DMS114 treated with DMSO at 0.1 percent for 48 hours (cell line): ENCODE measurements at regions not wholly inside any gene's neighbourhood (a gene's known extent, or its start where the extent isn't known, plus 50 kb on each side); places are given as distances from the start of the nearest gene placed in this dataset.
"Not testable (repeated sequence)": the region's sequence is repeated elsewhere in the genome, so short reads cannot be mapped to it uniquely, and the experiment has no call there.

ENCODE experiments used
- DNase-seq: peaks from one replicate; lab custom pipeline; 2025; ENCODE audit not compliant: unreplicated experiment; lab: John Stamatoyannopoulos, UW

GRCh38 chr9:740221-740620 is 101.3 kb upstream of the DMRT1 start:
- no peak for DNase-seq

GRCh38 chr9:742104-742503 is 99.4 kb upstream of the DMRT1 start:
- no peak for DNase-seq

GRCh38 chr9:742914-743589 is 98.4 kb upstream of the DMRT1 start:
- no peak for DNase-seq

GRCh38 chr9:744046-744712 is 97.3 kb upstream of the DMRT1 start:
- DNase-seq = no peak

- no peak for DNase-seq
Measured at GRCh38 chr9:744790-745484, 96.6 kb upstream of the DMRT1 start.

- no peak for DNase-seq
Measured at GRCh38 chr9:745761-746380, 95.6 kb upstream of the DMRT1 start.

GRCh38 chr9:746661-747434 is 94.6 kb upstream of the DMRT1 start:
- no peak for DNase-seq

- no peak for DNase-seq
Measured at GRCh38 chr9:747567-747966, 93.9 kb upstream of the DMRT1 start.

- no peak for DNase-seq
Measured at GRCh38 chr9:748861-749497, 92.5 kb upstream of the DMRT1 start.

GRCh38 chr9:749716-750115 is 91.8 kb upstream of the DMRT1 start:
- no peak for DNase-seq

GRCh38 chr9:750249-750967 is 91.1 kb upstream of the DMRT1 start:
- DNase-seq = no peak

GRCh38 chr9:751137-752051 is 90.1 kb upstream of the DMRT1 start:
- DNase-seq = no peak

- no peak for DNase-seq
Measured at GRCh38 chr9:752201-752600, 89.3 kb upstream of the DMRT1 start.

GRCh38 chr9:752681-753200 is 88.8 kb upstream of the DMRT1 start:
- no peak for DNase-seq

- DNase-seq = not testable (repeated sequence)
Measured at GRCh38 chr9:753734-754133, 87.8 kb upstream of the DMRT1 start.

- DNase-seq = no peak
Measured at GRCh38 chr9:754150-754931, 87.2 kb upstream of the DMRT1 start.

GRCh38 chr9:755454-756381 is 85.8 kb upstream of the DMRT1 start:
- no peak for DNase-seq
